Activated CD4-positive, alpha-beta T cell treated with anti-CD3 and anti-CD28 coated beads for 36 hours (primary cell): ENCODE measurements at regions not wholly inside any gene's neighbourhood (a gene's known extent, or its start where the extent isn't known, plus 50 kb on each side); places are given as distances from the start of the nearest gene placed in this dataset.

Source experiments
- ATAC-seq: fragments of 200-7000 bp; cut with Tn5 transposase; one replicate; pipeline ENCODE4 v1.10.0; 2021; ENCODE audit warnings: mild to moderate bottlenecking, moderate library complexity
- CTCF ChIA-PET: fragments of 350-600 bp; sonication (Branson Sonifier 250); formaldehyde crosslinking; loops from one replicate; lab custom pipeline; 2021; ENCODE audit warnings: antibody characterized with exemption; lab: Charles Lee
- POLR2A ChIA-PET: fragments of 350-600 bp; sonication (Branson Sonifier 250); formaldehyde crosslinking; loops from one replicate; lab custom pipeline; 2021; ENCODE audit warnings: antibody characterized with exemption, inconsistent platforms; lab: Charles Lee
- DNase-seq: peaks from one replicate; pipeline ENCODE4 v3.0.0-alpha.2; 2020
- H3K27ac Mint-ChIP-seq: one replicate; pipeline ENCODE4 v1.8.0; 2021; ENCODE audit warnings: mixed read lengths
- H3K27me3 Mint-ChIP-seq: one replicate; pipeline ENCODE4 v1.8.0; 2021; ENCODE audit warnings: mixed read lengths
- H3K36me3 Mint-ChIP-seq: one replicate; pipeline ENCODE4 v1.8.0; 2021; ENCODE audit warnings: low read depth, mixed read lengths
- H3K4me1 Mint-ChIP-seq: one replicate; pipeline ENCODE4 v1.8.0; 2021; ENCODE audit warnings: mixed read lengths
- H3K4me3 Mint-ChIP-seq: one replicate; pipeline ENCODE4 v1.8.0; 2021; ENCODE audit warnings: mild to moderate bottlenecking, moderate library complexity, mixed read lengths
- H3K9me3 Mint-ChIP-seq: one replicate; pipeline ENCODE4 v1.8.0; 2021; ENCODE audit warnings: low read depth, mixed read lengths
- intact Hi-C, 2 experiments: fragments of 100-400 bp; cut with DNase I in 1 of 2; cut with micrococcal nuclease in 1 of 2; formaldehyde crosslinking; loops; one replicate each; pipeline versions ENCODE4 v1.14.2 to v1.15.1; 2022 to 2024; cut with DNase I, micrococcal nuclease

- intact Hi-C loops: no loop called here
- ATAC-seq: no peak
- DNase-seq: no peak
- Mint-ChIP-seq H3K36me3 (no peaks in the 10 kb centered on the region), H3K27ac (no peak overlapping the region), H3K27me3 (peaks cover 7% of the 10 kb centered on the region), H3K9me3 (no peaks in the 10 kb centered on the region), H3K4me1 (no peaks in the 10 kb centered on the region), H3K4me3 (no peak overlapping the region)
- CTCF ChIA-PET: no interaction called here
- POLR2A ChIA-PET: no interaction called here
These were observed 68.6 kb upstream of the ADAMTS2 start for GRCh38 chr5:179413711-179414458.

GRCh38 chr5:179413086-179413690 lies 67.9 kb upstream of the ADAMTS2 start:
- no peak for ATAC-seq
- H3K4me1 Mint-ChIP-seq: no peaks in the 10 kb centered on the region
- no peaks in the 10 kb centered on the region for H3K9me3 Mint-ChIP-seq
- CTCF ChIA-PET: no interaction called here
- H3K27ac Mint-ChIP-seq: no peak overlapping the region
- H3K4me3 Mint-ChIP-seq: no peak overlapping the region
- H3K36me3 Mint-ChIP-seq: no peaks in the 10 kb centered on the region
- POLR2A ChIA-PET: no interaction called here
- peaks cover 7% of the 10 kb centered on the region for H3K27me3 Mint-ChIP-seq
- no peak for DNase-seq
- intact Hi-C loops: no loop called here

- Mint-ChIP-seq H3K27ac (no peak overlapping the region), H3K36me3 (no peaks in the 10 kb centered on the region), H3K4me3 (no peak overlapping the region), H3K9me3 (no peaks in the 10 kb centered on the region), H3K27me3 (peaks cover under 1% of the 10 kb centered on the region), H3K4me1 (no peaks in the 10 kb centered on the region)
- ATAC-seq (no peak), DNase-seq (no peak)
- POLR2A ChIA-PET: no interaction called here
- intact Hi-C loops: no loop called here
- CTCF ChIA-PET: no interaction called here
These were observed 66.0 kb upstream of the ADAMTS2 start for GRCh38 chr5:179411161-179411841.

GRCh38 chr5:179410291-179411160 lies 65.3 kb upstream of the ADAMTS2 start:
- DNase-seq: no peak
- ATAC-seq: no peak
- H3K36me3 Mint-ChIP-seq: no peaks in the 10 kb centered on the region
- H3K4me1 Mint-ChIP-seq: no peaks in the 10 kb centered on the region
- H3K27me3 Mint-ChIP-seq: no peaks in the 10 kb centered on the region
- no peak overlapping the region for H3K27ac Mint-ChIP-seq
- ChIA-PET CTCF (no interaction called here), POLR2A (no interaction called here)
- no peak overlapping the region for H3K4me3 Mint-ChIP-seq
- H3K9me3 Mint-ChIP-seq: no peaks in the 10 kb centered on the region
- intact Hi-C loops: no loop called here

GRCh38 chr5:179409806-179410205 lies 64.5 kb upstream of the ADAMTS2 start:
- Mint-ChIP-seq H3K4me3 (no peak overlapping the region), H3K27ac (no peak overlapping the region), H3K4me1 (no peaks in the 10 kb centered on the region), H3K36me3 (no peaks in the 10 kb centered on the region), H3K9me3 (no peaks in the 10 kb centered on the region), H3K27me3 (no peaks in the 10 kb centered on the region)
- ATAC-seq: no peak
- intact Hi-C loops: no loop called here
- POLR2A ChIA-PET: no interaction called here
- DNase-seq: no peak
- CTCF ChIA-PET: no interaction called here

GRCh38 chr5:179408611-179409010 lies 63.4 kb upstream of the ADAMTS2 start:
- Mint-ChIP-seq H3K4me1 (no peaks in the 10 kb centered on the region), H3K27ac (no peak overlapping the region), H3K9me3 (no peaks in the 10 kb centered on the region), H3K36me3 (no peaks in the 10 kb centered on the region), H3K27me3 (no peaks in the 10 kb centered on the region), H3K4me3 (no peak overlapping the region)
- POLR2A ChIA-PET: no interaction called here
- CTCF ChIA-PET: no interaction called here
- DNase-seq: no peak
- no peak for ATAC-seq
- intact Hi-C loops: no loop called here

GRCh38 chr5:179407191-179408175 lies 62.2 kb upstream of the ADAMTS2 start:
- Mint-ChIP-seq H3K4me1 (no peaks in the 10 kb centered on the region), H3K36me3 (no peaks in the 10 kb centered on the region), H3K9me3 (no peaks in the 10 kb centered on the region), H3K4me3 (no peak overlapping the region), H3K27me3 (no peaks in the 10 kb centered on the region), H3K27ac (no peak overlapping the region)
- DNase-seq (no peak), ATAC-seq (no peak)
- POLR2A ChIA-PET: interaction anchor here (0.5 kb wide), 1 partner anchor 18 kb away, joined by 3 read pairs; no protein-coding TSS in a partner anchor
- CTCF ChIA-PET: no interaction called here
- intact Hi-C loops: no loop called here

- ChIA-PET POLR2A (interaction anchor here (0.5 kb wide), 1 partner anchor 19 kb away, joined by 3 read pairs; no protein-coding TSS in a partner anchor), CTCF (no interaction called here)
- H3K36me3 Mint-ChIP-seq: no peaks in the 10 kb centered on the region
- no peak for ATAC-seq
- intact Hi-C loops: no loop called here
- H3K27ac Mint-ChIP-seq: no peak overlapping the region
- no peaks in the 10 kb centered on the region for H3K27me3 Mint-ChIP-seq
- no peak for DNase-seq
- no peaks in the 10 kb centered on the region for H3K4me1 Mint-ChIP-seq
- H3K9me3 Mint-ChIP-seq: peaks cover 6% of the 10 kb centered on the region
- H3K4me3 Mint-ChIP-seq: no peak overlapping the region
These were observed 61.0 kb upstream of the ADAMTS2 start for GRCh38 chr5:179406031-179406961.

GRCh38 chr5:179405426-179406030 lies 60.3 kb upstream of the ADAMTS2 start:
- no peaks in the 10 kb centered on the region for H3K36me3 Mint-ChIP-seq
- DNase-seq: no peak
- no peaks in the 10 kb centered on the region for H3K4me1 Mint-ChIP-seq
- H3K27me3 Mint-ChIP-seq: no peaks in the 10 kb centered on the region
- intact Hi-C loops: no loop called here
- no peak overlapping the region for H3K27ac Mint-ChIP-seq
- peaks cover 12% of the 10 kb centered on the region for H3K9me3 Mint-ChIP-seq
- ChIA-PET CTCF (no interaction called here), POLR2A (no interaction called here)
- ATAC-seq: no peak
- H3K4me3 Mint-ChIP-seq: no peak overlapping the region

- Mint-ChIP-seq H3K27ac (no peak overlapping the region), H3K4me3 (no peak overlapping the region), H3K4me1 (no peaks in the 10 kb centered on the region), H3K27me3 (no peaks in the 10 kb centered on the region), H3K9me3 (peaks cover 13% of the 10 kb centered on the region), H3K36me3 (no peaks in the 10 kb centered on the region)
- ChIA-PET CTCF (no interaction called here), POLR2A (no interaction called here)
- DNase-seq (no peak), ATAC-seq (no peak)
- intact Hi-C loops: no loop called here
These were observed 59.8 kb upstream of the ADAMTS2 start for GRCh38 chr5:179405054-179405416.
